NOMO-1 treated with DMSO at 0.1 percent for 48 hours (cell line): ENCODE measurements at regions not wholly inside any gene's neighbourhood (a gene's known extent, or its start where the extent isn't known, plus 50 kb on each side); places are given as distances from the start of the nearest gene placed in this dataset.

Source experiments
- DNase-seq: peaks from one replicate; lab custom pipeline; 2025; ENCODE audit not compliant: unreplicated experiment; lab: John Stamatoyannopoulos, UW

- no peak for DNase-seq
Observed at GRCh38 chr11:112835591-112836255, 125.5 kb upstream of the NCAM1 start.

- no peak for DNase-seq
Observed at GRCh38 chr11:112836256-112836602, 125.0 kb upstream of the NCAM1 start.

- no peak for DNase-seq
Observed at GRCh38 chr11:112837162-112837826, 123.9 kb upstream of the NCAM1 start.

GRCh38 chr11:112839051-112839450 lies 122.2 kb upstream of the NCAM1 start:
- DNase-seq = no peak

- no peak for DNase-seq
Observed at GRCh38 chr11:112841729-112842128, 119.5 kb upstream of the NCAM1 start.

GRCh38 chr11:112842151-112842550 lies 119.1 kb upstream of the NCAM1 start:
- DNase-seq = no peak

- DNase-seq = no peak
Observed at GRCh38 chr11:112844517-112844916, 116.7 kb upstream of the NCAM1 start.

GRCh38 chr11:112847568-112847967 lies 113.7 kb upstream of the NCAM1 start:
- no peak for DNase-seq

- no peak for DNase-seq
Observed at GRCh38 chr11:112852143-112852866, 108.9 kb upstream of the NCAM1 start.

GRCh38 chr11:112856133-112856532 lies 105.1 kb upstream of the NCAM1 start:
- DNase-seq = no peak

- DNase-seq = no peak
Observed at GRCh38 chr11:112856591-112856990, 104.6 kb upstream of the NCAM1 start.

- no peak for DNase-seq
Observed at GRCh38 chr11:112858289-112859023, 102.8 kb upstream of the NCAM1 start.

GRCh38 chr11:112859787-112860186 lies 101.4 kb upstream of the NCAM1 start:
- no peak for DNase-seq

- DNase-seq = no peak
Observed at GRCh38 chr11:112861356-112861755, 99.9 kb upstream of the NCAM1 start.

GRCh38 chr11:112863305-112863704 lies 97.9 kb upstream of the NCAM1 start:
- no peak for DNase-seq

- no peak for DNase-seq
Observed at GRCh38 chr11:112864672-112865071, 96.5 kb upstream of the NCAM1 start.

GRCh38 chr11:112871909-112872500 lies 89.2 kb upstream of the NCAM1 start:
- DNase-seq = no peak

GRCh38 chr11:112874980-112875379 lies 86.2 kb upstream of the NCAM1 start:
- no peak for DNase-seq

GRCh38 chr11:112877581-112877980 lies 83.6 kb upstream of the NCAM1 start:
- no peak for DNase-seq

- no peak for DNase-seq
Observed at GRCh38 chr11:112878033-112878601, 83.1 kb upstream of the NCAM1 start.

- no peak for DNase-seq
Observed at GRCh38 chr11:112880495-112880894, 80.7 kb upstream of the NCAM1 start.
